Fibroblast of lung (primary cell): ENCODE measurements at regions not wholly inside any gene's neighbourhood (a gene's known extent, or its start where the extent isn't known, plus 50 kb on each side); places are given as distances from the start of the nearest gene placed in this dataset.
A peak's percentile ranks its signal among the peaks of the same experiment; 100 is the strongest.
"Not testable (repeated sequence)": the region's sequence is repeated elsewhere in the genome, so short reads cannot be mapped to it uniquely, and the experiment has no call there.

Source experiments
- DNase-seq, 2 donors: peaks; one replicate each; pipeline versions ENCODE4 v3.0.0 to v3.0.0-alpha.2; 2010; ENCODE audit warnings: low read depth in 2 of 2
- H2AFZ ChIP-seq: 2 replicates; pipeline ENCODE4 v1.5.1; 2012; ENCODE audit warnings: low read length, control low read depth, inconsistent platforms
- H3K27ac ChIP-seq: 2 replicates; pipeline ENCODE4 v1.5.1; 2011; ENCODE audit warnings: low read length, control low read depth; ENCODE audit not compliant: insufficient read depth
- H3K27me3 ChIP-seq: 2 replicates; pipeline ENCODE4 v1.5.1; 2011; ENCODE audit warnings: mild to moderate bottlenecking, low read length; ENCODE audit not compliant: control insufficient read depth, insufficient read depth
- H3K36me3 ChIP-seq: 2 replicates; pipeline ENCODE4 v1.5.1; 2011; ENCODE audit warnings: low read length; ENCODE audit not compliant: control insufficient read depth, insufficient read depth
- H3K4me1 ChIP-seq: 2 replicates; pipeline ENCODE4 v1.5.1; 2011; ENCODE audit warnings: low read length; ENCODE audit not compliant: control insufficient read depth, insufficient read depth; ENCODE audit errors: extremely low read depth
- H3K4me2 ChIP-seq: 2 replicates; pipeline ENCODE4 v1.5.1; 2011; ENCODE audit warnings: low read length, control low read depth; ENCODE audit not compliant: insufficient read depth; ENCODE audit errors: extremely low read depth
- H3K4me3 ChIP-seq, 4 experiments: fragments of 200-600 bp in 1 of 4; sonication (generic) in 1 of 4; replicated peaks in 1 of 4; 2 replicates each; pipeline ENCODE4 v1.5.1; 2011 to 2016; ENCODE audit warnings: low read length in 4 of 4, low read depth in 3 of 4, mild to moderate bottlenecking in 3 of 4, control low read depth in 2 of 4, inconsistent platforms in 1 of 4, mixed read lengths in 1 of 4; ENCODE audit not compliant: insufficient read depth in 1 of 4; ENCODE audit errors: control extremely low read depth in 1 of 4
- H3K79me2 ChIP-seq: 2 replicates; pipeline ENCODE4 v1.5.1; 2012; ENCODE audit warnings: mild to moderate bottlenecking, low read length, inconsistent platforms; ENCODE audit not compliant: control insufficient read depth, insufficient read depth
- H3K9ac ChIP-seq: 2 replicates; pipeline ENCODE4 v1.5.1; 2011; ENCODE audit warnings: mild to moderate bottlenecking, low read length, control low read depth; ENCODE audit not compliant: insufficient read depth
- H3K9me3 ChIP-seq: 2 replicates; pipeline ENCODE4 v1.5.1; 2012; ENCODE audit warnings: low read depth, low read length; ENCODE audit not compliant: control insufficient read depth, insufficient read depth
- H4K20me1 ChIP-seq: 2 replicates; pipeline ENCODE4 v1.5.1; 2011; ENCODE audit warnings: low read length; ENCODE audit not compliant: control insufficient read depth, insufficient read depth; ENCODE audit errors: extremely low read depth
- EZH2 ChIP-seq: IDR thresholded peaks from 2 replicates; pipeline ENCODE4 v1.5.1; 2012; ENCODE audit warnings: low read length, control low read depth, mild to moderate bottlenecking; ENCODE audit errors: missing control alignments
- TF ChIP-seq, protein P1 (sequence below), 2 donors: IDR thresholded peaks in 1 of 2; conservative IDR thresholded peaks in 1 of 2; 1 replicate in 1 of 2; 2 replicates in 1 of 2; pipeline ENCODE4 v1.5.1; 2011 to 2012; ENCODE audit warnings: low read length in 2 of 2, control low read depth in 1 of 2, inconsistent platforms in 1 of 2, low read depth in 1 of 2, mild to moderate bottlenecking in 1 of 2

DNA sequence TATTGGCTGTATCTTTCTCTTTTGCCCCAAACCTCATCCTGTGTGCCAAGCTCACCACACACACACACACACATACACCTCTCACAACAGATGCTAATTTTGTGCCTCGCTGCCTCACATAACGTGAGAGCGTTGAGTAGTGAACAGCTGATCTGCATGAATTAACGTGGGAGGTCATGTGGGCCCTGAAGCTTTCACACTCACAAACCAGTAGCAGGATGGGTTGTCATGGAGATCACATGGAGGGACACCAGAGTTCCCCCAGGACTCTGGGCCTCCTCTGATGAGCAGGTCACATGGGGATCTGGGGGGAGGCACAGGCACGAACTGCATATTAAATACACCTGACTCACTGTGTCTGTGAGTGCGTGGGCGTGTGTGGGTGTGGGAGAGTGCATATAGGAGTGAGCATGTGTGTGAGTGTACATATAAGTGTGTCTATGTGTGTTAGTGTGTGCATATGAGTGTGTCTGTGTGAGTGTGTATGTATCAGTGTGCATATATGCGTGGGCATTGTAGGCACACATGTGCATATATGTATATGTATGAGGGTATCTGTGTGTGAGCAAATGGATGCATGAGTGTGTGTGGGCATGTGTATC is 62.7 kb upstream of the SULF2 start:
- H3K9ac ChIP-seq: no peak overlapping the region
- H3K4me1 ChIP-seq: no peaks in the 10 kb centered on the region
- TF ChIP-seq, protein P1, sequence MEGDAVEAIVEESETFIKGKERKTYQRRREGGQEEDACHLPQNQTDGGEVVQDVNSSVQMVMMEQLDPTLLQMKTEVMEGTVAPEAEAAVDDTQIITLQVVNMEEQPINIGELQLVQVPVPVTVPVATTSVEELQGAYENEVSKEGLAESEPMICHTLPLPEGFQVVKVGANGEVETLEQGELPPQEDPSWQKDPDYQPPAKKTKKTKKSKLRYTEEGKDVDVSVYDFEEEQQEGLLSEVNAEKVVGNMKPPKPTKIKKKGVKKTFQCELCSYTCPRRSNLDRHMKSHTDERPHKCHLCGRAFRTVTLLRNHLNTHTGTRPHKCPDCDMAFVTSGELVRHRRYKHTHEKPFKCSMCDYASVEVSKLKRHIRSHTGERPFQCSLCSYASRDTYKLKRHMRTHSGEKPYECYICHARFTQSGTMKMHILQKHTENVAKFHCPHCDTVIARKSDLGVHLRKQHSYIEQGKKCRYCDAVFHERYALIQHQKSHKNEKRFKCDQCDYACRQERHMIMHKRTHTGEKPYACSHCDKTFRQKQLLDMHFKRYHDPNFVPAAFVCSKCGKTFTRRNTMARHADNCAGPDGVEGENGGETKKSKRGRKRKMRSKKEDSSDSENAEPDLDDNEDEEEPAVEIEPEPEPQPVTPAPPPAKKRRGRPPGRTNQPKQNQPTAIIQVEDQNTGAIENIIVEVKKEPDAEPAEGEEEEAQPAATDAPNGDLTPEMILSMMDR (conservative IDR thresholded peaks at IDR 0.05 in 1 of 2, IDR thresholded peaks at IDR 0.05 in 1 of 2; ENCODE audit: low read depth in 1 of 2, low read length in 2 of 2): no peak
- no peak for TF ChIP-seq EZH2
- H2AFZ ChIP-seq: no peak overlapping the region
- H3K9me3 ChIP-seq: no peaks in the 10 kb centered on the region
- no peak overlapping the region for H3K4me2 ChIP-seq
- no peak overlapping the region for H3K4me3 ChIP-seq
- no peaks in the 10 kb centered on the region for H3K79me2 ChIP-seq
- H3K27me3 ChIP-seq: no peaks in the 10 kb centered on the region
- H3K27ac ChIP-seq: no peak overlapping the region
- no peaks in the 10 kb centered on the region for H4K20me1 ChIP-seq
- no peaks in the 10 kb centered on the region for H3K36me3 ChIP-seq
- peak in 1 of 2 donors; percentile 21 for DNase-seq

DNA sequence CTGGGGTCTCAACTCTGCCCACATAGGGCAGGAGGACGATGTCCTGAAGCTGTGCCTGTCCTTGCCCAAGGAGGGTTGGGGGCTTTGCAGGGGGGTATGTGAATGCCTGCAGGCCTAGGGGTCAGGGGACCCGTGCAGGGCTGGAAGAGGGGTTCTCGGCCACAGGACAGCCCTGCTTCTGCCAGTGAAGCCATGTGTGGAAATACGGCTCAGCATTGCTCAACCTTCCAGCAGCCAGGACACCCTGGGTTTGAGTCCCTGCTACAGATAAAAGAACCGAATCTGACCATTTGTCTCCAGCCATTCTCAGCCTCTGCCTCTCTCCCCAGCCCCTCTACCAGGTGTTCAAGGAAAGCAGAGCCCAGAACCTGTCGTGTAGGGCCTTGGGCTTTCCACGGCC is 61.9 kb upstream of the SULF2 start:
- not testable (repeated sequence) for H3K4me2 ChIP-seq, H3K4me3 ChIP-seq, H3K36me3 ChIP-seq, H3K9ac ChIP-seq, H3K9me3 ChIP-seq, H3K79me2 ChIP-seq, H3K4me1 ChIP-seq, H3K27me3 ChIP-seq, DNase-seq, H3K27ac ChIP-seq, H2AFZ ChIP-seq, H4K20me1 ChIP-seq

DNA sequence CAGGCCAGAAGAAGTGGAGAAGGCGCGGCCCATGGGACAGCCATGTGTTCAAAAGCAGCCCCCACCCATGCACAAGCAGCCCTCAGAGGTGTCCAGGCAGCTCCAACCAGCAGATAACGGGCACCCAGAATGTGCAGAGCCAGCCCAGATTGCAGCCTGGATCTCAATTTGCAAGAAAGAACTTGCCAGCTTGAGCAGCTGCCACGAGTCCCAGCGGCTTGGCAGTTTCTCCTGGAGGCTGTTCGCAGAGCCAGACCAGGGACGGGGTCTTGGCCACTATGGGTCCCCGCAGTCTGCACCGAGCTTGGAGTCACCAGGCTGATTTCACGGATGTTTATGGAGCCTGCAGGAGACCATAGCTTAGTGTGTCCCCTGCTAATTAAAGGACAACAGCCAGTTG is 61.4 kb upstream of the SULF2 start:
- H3K4me2 ChIP-seq, H3K79me2 ChIP-seq, H3K27ac ChIP-seq, H2AFZ ChIP-seq, H3K4me3 ChIP-seq, H3K9ac ChIP-seq, H3K4me1 ChIP-seq, H4K20me1 ChIP-seq, DNase-seq, H3K27me3 ChIP-seq, H3K36me3 ChIP-seq, H3K9me3 ChIP-seq: not testable (repeated sequence)

DNA sequence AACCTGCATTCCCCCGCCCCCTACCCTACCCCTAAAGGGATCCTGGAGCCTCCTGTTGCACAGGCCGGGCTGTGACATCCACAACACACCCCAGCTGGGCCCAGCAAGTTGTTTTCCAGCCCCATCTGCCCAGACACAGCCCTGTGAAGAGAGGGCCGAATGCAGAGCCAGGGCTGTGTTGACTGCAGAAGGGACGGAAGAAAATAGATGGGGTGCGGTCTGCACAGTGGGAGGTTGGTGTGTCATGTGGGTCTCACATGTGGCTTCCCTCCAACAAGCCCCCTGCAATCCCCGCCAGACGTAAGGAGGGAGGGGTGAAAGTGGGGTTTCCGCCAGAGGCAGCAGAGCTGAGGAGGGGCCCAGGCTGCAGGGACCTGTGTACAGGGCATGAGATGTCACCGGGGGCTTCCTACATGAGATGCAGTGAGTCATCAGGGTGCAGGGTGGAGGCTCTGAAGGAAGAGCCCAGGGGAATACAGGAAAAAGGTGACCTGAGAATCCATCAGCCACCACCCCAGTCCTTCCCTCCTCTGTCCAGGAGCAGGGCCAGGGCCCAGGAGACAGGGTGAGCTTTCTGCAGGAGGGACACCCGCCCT is 60.2 kb upstream of the SULF2 start:
- H2AFZ ChIP-seq, H4K20me1 ChIP-seq, H3K27me3 ChIP-seq, H3K36me3 ChIP-seq, H3K4me1 ChIP-seq, H3K4me3 ChIP-seq, H3K9ac ChIP-seq, H3K4me2 ChIP-seq, H3K27ac ChIP-seq, H3K79me2 ChIP-seq, H3K9me3 ChIP-seq, DNase-seq: not testable (repeated sequence)

DNA sequence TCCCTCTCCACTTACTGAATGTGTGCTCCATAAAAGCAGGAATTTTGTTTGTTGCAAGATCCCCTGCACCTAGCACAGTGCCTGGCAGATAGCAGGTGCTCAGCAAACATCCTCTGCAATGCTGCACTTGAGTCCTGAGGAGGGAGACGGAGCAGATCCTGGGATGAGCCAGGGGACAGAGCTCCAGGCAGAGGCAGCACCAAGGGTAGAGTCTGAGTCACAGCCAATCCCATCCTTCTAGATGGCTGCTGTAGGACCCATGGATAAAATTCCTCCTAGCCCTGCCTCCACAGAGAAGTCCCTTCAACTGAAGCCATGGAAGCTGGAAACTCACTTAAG is 59.3 kb upstream of the SULF2 start:
- H3K9me3 ChIP-seq, H3K4me3 ChIP-seq, H3K4me2 ChIP-seq, H3K4me1 ChIP-seq, H3K27me3 ChIP-seq, H2AFZ ChIP-seq, H3K27ac ChIP-seq, H3K79me2 ChIP-seq, DNase-seq, H3K9ac ChIP-seq, H3K36me3 ChIP-seq, H4K20me1 ChIP-seq: not testable (repeated sequence)
